ENCODE measurements at regions not wholly inside any gene's neighbourhood (a gene's known extent, or its start where the extent isn't known, plus 50 kb on each side); places are given as distances from the start of the nearest gene placed in this dataset.

- TF ChIP-seq, protein P1, sequence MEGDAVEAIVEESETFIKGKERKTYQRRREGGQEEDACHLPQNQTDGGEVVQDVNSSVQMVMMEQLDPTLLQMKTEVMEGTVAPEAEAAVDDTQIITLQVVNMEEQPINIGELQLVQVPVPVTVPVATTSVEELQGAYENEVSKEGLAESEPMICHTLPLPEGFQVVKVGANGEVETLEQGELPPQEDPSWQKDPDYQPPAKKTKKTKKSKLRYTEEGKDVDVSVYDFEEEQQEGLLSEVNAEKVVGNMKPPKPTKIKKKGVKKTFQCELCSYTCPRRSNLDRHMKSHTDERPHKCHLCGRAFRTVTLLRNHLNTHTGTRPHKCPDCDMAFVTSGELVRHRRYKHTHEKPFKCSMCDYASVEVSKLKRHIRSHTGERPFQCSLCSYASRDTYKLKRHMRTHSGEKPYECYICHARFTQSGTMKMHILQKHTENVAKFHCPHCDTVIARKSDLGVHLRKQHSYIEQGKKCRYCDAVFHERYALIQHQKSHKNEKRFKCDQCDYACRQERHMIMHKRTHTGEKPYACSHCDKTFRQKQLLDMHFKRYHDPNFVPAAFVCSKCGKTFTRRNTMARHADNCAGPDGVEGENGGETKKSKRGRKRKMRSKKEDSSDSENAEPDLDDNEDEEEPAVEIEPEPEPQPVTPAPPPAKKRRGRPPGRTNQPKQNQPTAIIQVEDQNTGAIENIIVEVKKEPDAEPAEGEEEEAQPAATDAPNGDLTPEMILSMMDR (IDR thresholded peaks at IDR 0.05; ENCODE audit: insufficient read depth, low read depth, low read length) = no peak
- TF ChIP-seq EZH2 (IDR thresholded peaks at IDR 0.05; ENCODE audit: insufficient read depth, low read length) = no peak
Observed at GRCh38 chr11:45373506-45374035, 87.4 kb upstream of the SYT13 start.
